Activated T-helper 2 cell treated with anti-CD3 and anti-CD28 coated beads, Interferon-gamma antibody, Interleukin-2, Interleukin-4, amounts not matched to agents 10 μg/mL and 5 μg/mL and 100 μg/mL, durations not matched to agents 14 hours and 24 hours and 36 hours (primary cell): ENCODE measurements at regions not wholly inside any gene's neighbourhood (a gene's known extent, or its start where the extent isn't known, plus 50 kb on each side); places are given as distances from the start of the nearest gene placed in this dataset.
"Not testable (repeated sequence)": the region's sequence is repeated elsewhere in the genome, so short reads cannot be mapped to it uniquely, and the experiment has no call there.

Experiments used
- DNase-seq: peaks from one replicate; pipeline ENCODE4 v3.0.0; 2021; ENCODE audit warnings: low spot score
- H3K27ac Mint-ChIP-seq: one replicate; pipeline ENCODE4 v1.8.0; 2021; ENCODE audit warnings: mixed read lengths
- H3K27me3 Mint-ChIP-seq: one replicate; pipeline ENCODE4 v1.8.0; 2021; ENCODE audit warnings: low read depth, mixed read lengths
- H3K36me3 Mint-ChIP-seq: one replicate; pipeline ENCODE4 v1.8.0; 2021; ENCODE audit warnings: low read depth, mixed read lengths
- H3K4me1 Mint-ChIP-seq: one replicate; pipeline ENCODE4 v1.8.0; 2021; ENCODE audit warnings: low read depth, mixed read lengths
- H3K4me3 Mint-ChIP-seq: one replicate; pipeline ENCODE4 v1.8.0; 2021; ENCODE audit warnings: low read depth, mild to moderate bottlenecking, moderate library complexity, mixed read lengths
- H3K9me3 Mint-ChIP-seq: one replicate; pipeline ENCODE4 v1.8.0; 2021; ENCODE audit warnings: mixed read lengths
- intact Hi-C: fragments of 100-400 bp; cut with micrococcal nuclease; formaldehyde crosslinking; loops from one replicate; pipeline ENCODE4 v1.15.1; 2023

DNA sequence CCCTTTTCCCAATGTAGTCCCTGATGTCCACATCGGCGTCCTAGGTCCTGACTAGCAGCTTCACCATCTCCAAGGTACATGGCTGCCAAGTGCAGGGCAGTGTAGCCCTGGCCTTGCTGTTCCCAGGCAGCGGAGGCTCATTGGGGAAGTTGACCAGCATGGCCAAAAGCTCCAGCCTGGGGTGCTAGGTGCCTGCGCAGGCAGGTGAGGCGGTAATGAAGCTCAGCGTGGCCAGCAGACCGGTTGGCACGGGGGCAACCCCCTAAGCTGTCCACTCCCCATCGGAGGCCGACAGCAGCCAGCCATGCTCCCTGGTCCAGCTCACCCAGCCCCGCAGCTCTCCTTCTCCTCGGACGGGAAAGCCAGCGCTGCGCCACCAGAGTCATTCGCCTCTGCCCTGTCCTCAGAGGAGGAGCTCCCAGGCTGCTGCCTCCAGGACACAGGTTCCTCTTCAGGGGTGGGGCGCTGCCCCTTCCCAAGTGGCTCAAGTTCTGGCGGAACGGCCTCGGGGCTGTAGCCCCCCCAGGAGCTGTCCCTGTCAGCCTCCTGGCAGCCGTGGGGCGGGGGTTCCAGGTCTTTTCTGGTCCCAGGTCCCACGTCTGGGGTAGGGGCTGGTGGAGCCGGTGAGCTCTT is 1218.2 kb downstream of the FOXD4L5 start:
- no peak overlapping the region for H3K4me3 Mint-ChIP-seq
- no peaks in the 10 kb centered on the region for H3K36me3 Mint-ChIP-seq
- H3K9me3 Mint-ChIP-seq = peaks cover 21% of the 10 kb centered on the region
- H3K4me1 Mint-ChIP-seq = no peaks in the 10 kb centered on the region
- intact Hi-C loops = no loop called here
- DNase-seq = no peak
- H3K27ac Mint-ChIP-seq = no peak overlapping the region
- H3K27me3 Mint-ChIP-seq = no peaks in the 10 kb centered on the region

DNA sequence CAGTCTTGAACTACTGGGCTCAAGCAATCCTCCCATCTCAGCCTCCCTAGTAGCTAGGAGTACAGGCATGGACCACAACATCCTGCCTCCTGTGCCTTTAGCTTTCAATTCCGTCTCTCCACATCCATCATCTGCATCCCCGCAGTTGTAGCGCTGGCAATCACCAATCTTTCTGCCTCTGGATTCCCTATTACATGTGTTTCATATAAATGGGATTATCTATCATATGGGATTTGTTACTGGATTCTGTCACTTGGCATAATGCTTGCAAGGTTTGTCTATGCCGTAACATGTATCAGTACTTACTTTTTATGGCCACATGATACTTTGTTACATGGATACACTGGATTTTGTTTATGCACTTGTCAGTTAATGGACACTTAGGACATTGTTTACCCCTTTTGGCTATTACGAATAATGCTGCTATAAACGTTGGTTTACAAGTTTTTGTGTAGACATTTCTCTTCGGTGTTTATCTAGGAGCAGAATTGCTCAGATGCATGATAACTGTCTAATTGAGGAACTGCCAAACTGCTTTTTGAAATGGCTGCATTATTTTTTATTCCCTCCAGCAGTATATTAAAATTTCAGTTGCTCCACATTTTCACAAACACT is 1223.9 kb downstream of the FOXD4L5 start:
- Mint-ChIP-seq H3K9me3 (peaks cover 16% of the 10 kb centered on the region), H3K4me1 (no peaks in the 10 kb centered on the region), H3K27me3 (no peaks in the 10 kb centered on the region), H3K27ac (no peak overlapping the region), H3K36me3 (no peaks in the 10 kb centered on the region), H3K4me3 (no peak overlapping the region)
- intact Hi-C loops = no loop called here
- no peak for DNase-seq

DNA sequence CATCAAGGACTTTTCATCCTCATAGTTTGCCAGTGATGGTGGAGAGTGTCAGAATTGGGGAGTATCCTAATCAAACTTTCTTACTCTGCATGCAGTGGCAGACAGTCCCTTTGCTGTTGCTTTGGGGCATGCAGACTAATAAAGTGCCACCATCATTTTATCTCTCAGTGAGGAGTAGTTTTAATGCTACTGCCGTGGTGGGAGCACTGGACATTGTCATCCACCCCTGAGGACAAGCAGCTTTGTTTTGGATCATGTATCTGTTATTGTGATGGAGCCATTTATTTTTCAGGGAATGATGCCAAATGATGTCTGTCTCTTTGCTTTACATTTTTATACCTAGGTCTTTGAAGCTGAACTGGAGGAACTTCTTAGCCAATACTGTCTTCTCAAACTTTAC is 1226.9 kb downstream of the FOXD4L5 start:
- H3K27me3 Mint-ChIP-seq, H3K4me3 Mint-ChIP-seq, DNase-seq, H3K4me1 Mint-ChIP-seq, intact Hi-C loops, H3K9me3 Mint-ChIP-seq, H3K27ac Mint-ChIP-seq, H3K36me3 Mint-ChIP-seq: not testable (repeated sequence)

DNA sequence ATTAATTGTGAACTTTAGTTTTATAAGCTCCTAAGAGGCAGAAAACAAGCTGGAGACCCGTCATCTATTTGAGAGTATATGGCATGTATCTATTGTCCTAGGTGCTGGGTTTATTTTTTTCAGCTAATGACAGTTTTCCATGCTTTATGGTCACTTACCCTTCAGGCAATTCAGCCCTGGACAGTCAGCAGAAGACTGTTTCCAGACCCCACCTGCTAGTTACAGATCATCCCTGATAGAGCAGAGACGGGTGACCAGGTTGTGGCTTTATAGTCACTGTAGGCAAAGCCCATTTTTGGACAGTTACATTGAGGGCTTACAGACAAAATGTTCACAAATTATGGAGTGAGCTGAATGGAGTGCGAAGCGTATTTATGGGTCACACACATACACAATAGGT is 1227.5 kb downstream of the FOXD4L5 start:
- H3K27me3 Mint-ChIP-seq = no peaks in the 10 kb centered on the region
- H3K4me3 Mint-ChIP-seq = no peak overlapping the region
- peaks cover 9% of the 10 kb centered on the region for H3K9me3 Mint-ChIP-seq
- no peak for DNase-seq
- no peak overlapping the region for H3K27ac Mint-ChIP-seq
- intact Hi-C loops = no loop called here
- H3K36me3 Mint-ChIP-seq = no peaks in the 10 kb centered on the region
- H3K4me1 Mint-ChIP-seq = no peaks in the 10 kb centered on the region

DNA sequence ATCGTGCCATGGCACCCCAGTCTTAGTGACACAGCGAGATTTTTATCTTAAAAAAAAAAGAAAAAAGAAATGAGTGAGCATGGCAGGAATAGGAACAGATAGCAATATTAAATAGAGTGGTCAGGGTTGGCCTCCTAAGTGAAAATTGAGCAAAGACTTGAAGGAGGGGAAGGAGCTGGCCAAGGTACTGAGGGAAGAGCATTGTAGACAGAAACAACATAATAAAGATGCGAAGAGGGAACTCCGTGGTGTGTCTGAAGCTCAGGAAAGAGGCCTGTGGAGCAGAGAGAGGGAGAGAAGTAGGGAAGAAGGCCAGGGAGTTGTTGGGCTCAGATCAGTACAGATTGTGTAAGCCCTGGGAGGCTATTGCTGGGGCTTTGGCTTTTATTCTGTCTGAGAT is 1256.1 kb downstream of the FOXD4L5 start:
- H3K27ac Mint-ChIP-seq, H3K27me3 Mint-ChIP-seq, DNase-seq, H3K36me3 Mint-ChIP-seq, H3K4me3 Mint-ChIP-seq, intact Hi-C loops, H3K4me1 Mint-ChIP-seq: not testable (repeated sequence)
- peaks cover 21% of the 10 kb centered on the region for H3K9me3 Mint-ChIP-seq

DNA sequence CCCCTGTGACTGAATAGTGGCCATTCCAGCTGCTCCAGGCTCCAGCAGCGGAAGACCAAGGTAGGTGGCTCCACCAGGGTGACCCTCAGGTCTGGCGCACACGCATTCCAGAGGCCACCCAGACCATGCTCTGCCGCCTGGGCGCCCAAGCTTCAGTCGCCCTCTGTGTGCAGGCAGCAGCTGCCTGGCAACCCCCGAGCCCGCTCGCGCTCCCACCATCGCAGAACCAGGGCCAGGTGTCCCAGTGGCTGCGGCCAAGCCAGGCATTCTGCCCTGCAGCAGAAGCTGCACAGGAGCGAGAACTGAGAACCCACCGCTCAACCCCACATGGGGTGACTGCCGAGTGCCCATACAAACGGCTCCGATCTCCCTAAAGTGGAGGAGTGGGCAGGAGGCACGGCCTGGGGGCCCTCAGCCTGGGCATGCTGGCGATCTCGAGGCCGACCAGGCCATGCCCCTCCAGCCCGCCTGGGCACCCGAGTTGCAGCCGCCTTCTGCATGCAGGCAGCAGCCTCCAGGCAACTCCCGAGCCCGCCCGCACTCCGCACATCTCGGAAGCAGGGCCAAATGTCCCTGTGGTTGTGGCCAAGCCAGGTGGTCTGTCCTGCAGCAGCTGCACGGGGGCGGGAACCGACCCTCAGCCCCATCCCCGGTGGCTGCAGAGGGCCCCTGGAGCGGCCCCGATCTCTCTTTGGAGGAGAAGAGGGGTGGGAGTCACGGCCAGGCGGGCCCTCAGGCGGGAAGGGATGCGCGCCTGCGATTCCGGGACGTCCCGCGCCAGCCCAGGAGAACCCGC is 1264.1 kb downstream of the FOXD4L5 start:
- H3K4me3 Mint-ChIP-seq, H3K27me3 Mint-ChIP-seq, H3K4me1 Mint-ChIP-seq, H3K27ac Mint-ChIP-seq, intact Hi-C loops, DNase-seq, H3K36me3 Mint-ChIP-seq: not testable (repeated sequence)
- H3K9me3 Mint-ChIP-seq = peaks cover 32% of the 10 kb centered on the region

DNA sequence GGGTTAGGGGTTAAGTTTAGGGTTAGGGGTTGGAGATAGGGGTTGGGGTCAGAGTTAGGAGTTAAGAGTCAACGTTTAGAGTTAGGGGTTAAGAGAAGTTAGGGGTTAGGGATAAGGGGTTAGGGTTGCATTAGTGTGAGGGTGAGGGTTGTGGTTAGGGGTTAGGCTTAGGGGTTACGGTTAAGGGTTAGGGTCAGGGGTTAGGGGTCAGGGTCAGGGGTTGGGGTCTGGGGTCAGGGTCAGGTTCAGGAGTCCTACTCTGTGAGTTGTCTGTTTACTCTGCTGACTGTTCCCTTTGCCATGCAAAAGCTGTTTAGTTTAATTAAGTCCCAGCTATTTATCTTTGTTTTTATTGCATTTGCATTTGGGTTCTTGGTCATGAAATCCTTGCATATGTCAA is 1267.3 kb downstream of the FOXD4L5 start:
- H3K27ac Mint-ChIP-seq, H3K4me3 Mint-ChIP-seq, H3K36me3 Mint-ChIP-seq, DNase-seq, intact Hi-C loops, H3K27me3 Mint-ChIP-seq, H3K4me1 Mint-ChIP-seq: not testable (repeated sequence)
- peaks cover 25% of the 10 kb centered on the region for H3K9me3 Mint-ChIP-seq

DNA sequence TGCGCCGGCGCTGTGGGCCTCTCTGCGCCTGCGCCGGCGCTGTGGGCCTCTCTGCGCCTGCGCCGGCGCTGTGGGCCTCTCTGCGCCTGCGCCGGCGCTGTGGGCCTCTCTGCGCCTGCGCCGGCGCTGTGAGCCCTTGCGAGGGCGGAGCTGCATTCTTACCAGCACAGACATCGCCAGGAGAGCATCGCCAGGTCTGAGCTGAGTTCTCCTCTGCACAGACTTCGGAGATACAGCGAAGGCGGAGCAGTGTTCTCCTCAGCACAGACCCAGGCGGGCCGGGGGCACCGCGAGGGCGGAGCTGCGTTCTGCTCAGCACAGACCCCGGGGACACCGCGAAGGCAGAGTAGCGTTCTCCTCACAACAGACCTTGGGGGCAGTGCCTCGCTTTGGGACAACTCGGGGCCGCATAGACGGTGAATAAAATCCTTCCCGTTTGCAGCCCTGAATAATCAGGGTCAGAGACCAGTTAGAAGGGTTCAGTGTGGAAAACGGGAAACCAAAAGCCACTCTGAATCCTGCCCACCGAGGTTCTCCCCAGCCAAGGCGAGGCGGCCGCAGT is 1268.1 kb downstream of the FOXD4L5 start:
- H3K4me1 Mint-ChIP-seq, H3K27me3 Mint-ChIP-seq, H3K36me3 Mint-ChIP-seq, intact Hi-C loops, H3K27ac Mint-ChIP-seq, DNase-seq: not testable (repeated sequence)
- H3K4me3 Mint-ChIP-seq = peak overlapping the region; percentile 33
- H3K9me3 Mint-ChIP-seq = peaks cover 25% of the 10 kb centered on the region

DNA sequence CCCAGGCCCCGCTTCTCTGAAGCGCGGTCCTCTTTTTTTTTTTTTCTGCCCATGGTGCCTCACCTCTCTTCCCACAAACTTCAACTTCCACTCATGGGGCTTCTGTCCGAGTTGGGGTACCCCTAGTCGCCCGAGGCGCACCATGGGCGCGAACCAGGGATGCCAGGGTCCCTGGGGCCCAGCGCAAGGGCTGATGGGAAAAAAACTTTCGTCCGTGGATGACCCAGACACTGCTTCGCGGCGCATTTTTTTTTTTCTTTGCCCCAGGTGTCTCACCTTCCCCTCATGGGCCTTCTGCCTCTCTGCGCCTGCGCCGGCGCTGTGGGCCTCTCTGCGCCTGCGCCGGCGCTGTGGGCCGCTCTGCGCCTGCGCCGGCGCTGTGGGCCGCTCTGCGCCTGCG is 1268.8 kb downstream of the FOXD4L5 start:
- intact Hi-C loops, DNase-seq, H3K27ac Mint-ChIP-seq, H3K4me1 Mint-ChIP-seq, H3K27me3 Mint-ChIP-seq, H3K36me3 Mint-ChIP-seq: not testable (repeated sequence)
- Mint-ChIP-seq H3K4me3 (peak overlapping the region; percentile 30), H3K9me3 (peaks cover 21% of the 10 kb centered on the region)

DNA sequence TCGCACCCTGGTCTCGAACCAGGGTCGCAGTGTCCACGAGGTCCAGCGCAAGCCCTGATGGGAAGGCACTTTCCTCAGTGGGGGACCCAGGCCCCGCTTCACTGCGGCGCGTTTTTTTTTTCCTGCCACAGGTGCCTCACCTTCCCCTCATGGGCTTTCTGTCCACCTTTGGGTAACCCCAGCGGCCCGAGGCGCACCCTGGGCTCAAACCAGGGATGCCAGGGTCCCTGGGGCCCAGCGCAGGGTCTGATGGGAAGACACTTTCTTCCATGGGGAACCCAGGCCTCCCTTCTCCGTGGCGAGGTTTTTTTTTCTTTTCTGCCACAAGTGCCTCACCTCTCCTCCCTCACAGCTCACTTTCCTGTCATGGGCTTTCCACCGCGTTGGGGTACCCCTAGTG is 1269.9 kb downstream of the FOXD4L5 start:
- Mint-ChIP-seq H3K36me3 (no peaks in the 10 kb centered on the region), H3K27me3 (no peaks in the 10 kb centered on the region), H3K4me3 (no peak overlapping the region), H3K4me1 (no peaks in the 10 kb centered on the region), H3K9me3 (peaks cover 18% of the 10 kb centered on the region), H3K27ac (no peak overlapping the region)
- intact Hi-C loops = no loop called here
- DNase-seq = no peak

DNA sequence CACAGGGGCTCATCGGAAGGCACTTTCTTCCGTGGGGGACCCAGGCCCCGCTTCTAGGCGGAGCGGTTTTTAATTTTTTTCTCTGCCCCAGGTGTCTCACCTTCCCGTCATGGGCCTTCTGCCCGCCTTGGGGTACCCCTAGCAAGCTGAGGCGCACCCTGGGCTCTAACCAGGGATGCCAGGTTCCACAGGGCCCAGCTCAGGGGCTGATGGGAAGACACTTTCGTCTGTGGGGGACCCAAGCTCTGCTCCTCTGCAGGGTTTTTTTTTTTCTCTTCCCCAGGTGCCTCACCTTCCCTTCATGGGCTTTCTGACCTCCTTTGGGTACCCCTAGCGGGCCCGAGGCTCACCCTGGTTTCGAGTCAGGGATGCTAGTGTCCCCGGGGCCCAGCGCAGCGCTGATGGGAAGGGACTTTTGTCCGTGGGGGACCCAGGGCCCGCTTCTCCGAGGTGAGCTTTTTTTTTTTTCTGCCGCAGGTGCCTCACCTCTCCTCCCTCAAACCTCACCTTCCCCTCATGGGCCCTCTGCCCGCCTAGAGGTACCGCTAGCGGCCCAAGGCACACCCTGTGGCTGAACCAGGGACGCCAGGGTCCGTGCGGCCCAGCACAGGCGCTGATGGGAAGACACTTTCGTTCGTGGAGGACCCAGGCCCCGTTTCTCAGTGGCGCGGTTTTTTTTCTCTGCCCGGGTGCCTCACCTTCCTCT is 1270.5 kb downstream of the FOXD4L5 start:
- H3K27ac Mint-ChIP-seq, H3K36me3 Mint-ChIP-seq, H3K27me3 Mint-ChIP-seq, intact Hi-C loops, H3K4me3 Mint-ChIP-seq, DNase-seq, H3K4me1 Mint-ChIP-seq: not testable (repeated sequence)
- H3K9me3 Mint-ChIP-seq = peaks cover 13% of the 10 kb centered on the region

DNA sequence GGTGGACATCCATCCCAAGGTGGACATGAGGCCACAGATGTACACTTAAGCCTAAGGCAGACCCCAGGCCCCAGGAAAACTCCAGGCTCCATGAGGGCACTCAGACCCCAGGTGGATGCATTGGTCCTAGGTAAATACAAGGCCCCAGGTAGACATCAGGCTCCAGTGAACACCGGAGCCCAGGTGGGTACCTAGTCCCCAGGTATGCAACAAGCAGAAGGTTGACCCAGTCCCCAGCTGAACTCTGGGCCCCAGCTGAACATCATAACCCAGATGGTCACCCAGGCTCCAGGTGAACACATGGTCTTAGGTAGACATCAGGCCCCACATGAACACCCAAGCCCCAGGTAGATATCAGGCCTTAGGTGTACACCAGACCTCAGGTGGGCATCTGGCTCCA is 1271.9 kb downstream of the FOXD4L5 start:
- intact Hi-C loops, H3K36me3 Mint-ChIP-seq, DNase-seq, H3K27ac Mint-ChIP-seq, H3K9me3 Mint-ChIP-seq, H3K4me1 Mint-ChIP-seq, H3K27me3 Mint-ChIP-seq, H3K4me3 Mint-ChIP-seq: not testable (repeated sequence)
